Activated CD4-positive, alpha-beta T cell treated with anti-CD3 and anti-CD28 coated beads, Interleukin-2, amount 50 U/mL, for 16 hours (primary cell): ENCODE measurements at regions not wholly inside any gene's neighbourhood (a gene's known extent, or its start where the extent isn't known, plus 50 kb on each side); places are given as distances from the start of the nearest gene placed in this dataset.

ENCODE experiments used
- DNase-seq: peaks from one replicate; pipeline ENCODE4 v3.0.0-alpha.2; 2020

- no peak for DNase-seq
Observed at GRCh38 chr3:182375916-182376315, 417.4 kb upstream of the ATP11B start.

GRCh38 chr3:182382112-182382857 is 411.0 kb upstream of the ATP11B start:
- no peak for DNase-seq

GRCh38 chr3:182384221-182384620 is 409.1 kb upstream of the ATP11B start:
- DNase-seq, result no peak

- no peak for DNase-seq
Observed at GRCh38 chr3:182385356-182385755, 407.9 kb upstream of the ATP11B start.

GRCh38 chr3:182388506-182388905 is 404.8 kb upstream of the ATP11B start:
- DNase-seq, result no peak

- no peak for DNase-seq
Observed at GRCh38 chr3:182389071-182389815, 404.1 kb upstream of the ATP11B start.

GRCh38 chr3:182390421-182390820 is 402.9 kb upstream of the ATP11B start:
- no peak for DNase-seq

- DNase-seq, result no peak
Observed at GRCh38 chr3:182392182-182392937, 400.9 kb upstream of the ATP11B start.

GRCh38 chr3:182393151-182393550 is 400.2 kb upstream of the ATP11B start:
- DNase-seq, result no peak

- DNase-seq, result no peak
Observed at GRCh38 chr3:182393830-182394367, 399.4 kb upstream of the ATP11B start.

GRCh38 chr3:182397164-182397563 is 396.1 kb upstream of the ATP11B start:
- no peak for DNase-seq

- no peak for DNase-seq
Observed at GRCh38 chr3:182399978-182400737, 393.1 kb upstream of the ATP11B start.

- no peak for DNase-seq
Observed at GRCh38 chr3:182400838-182401237, 392.5 kb upstream of the ATP11B start.

GRCh38 chr3:182404031-182404430 is 389.3 kb upstream of the ATP11B start:
- no peak for DNase-seq

- no peak for DNase-seq
Observed at GRCh38 chr3:182405759-182406158, 387.5 kb upstream of the ATP11B start.

- no peak for DNase-seq
Observed at GRCh38 chr3:182406786-182407185, 386.5 kb upstream of the ATP11B start.

- DNase-seq, result no peak
Observed at GRCh38 chr3:182410051-182410450, 383.3 kb upstream of the ATP11B start.

GRCh38 chr3:182412066-182412465 is 381.2 kb upstream of the ATP11B start:
- no peak for DNase-seq

GRCh38 chr3:182413061-182413460 is 380.2 kb upstream of the ATP11B start:
- no peak for DNase-seq

- no peak for DNase-seq
Observed at GRCh38 chr3:182413682-182414081, 379.6 kb upstream of the ATP11B start.

GRCh38 chr3:182414586-182414985 is 378.7 kb upstream of the ATP11B start:
- no peak for DNase-seq

GRCh38 chr3:182420741-182421140 is 372.6 kb upstream of the ATP11B start:
- no peak for DNase-seq

- DNase-seq, result no peak
Observed at GRCh38 chr3:182424006-182424405, 369.3 kb upstream of the ATP11B start.
